ENCODE measurements at regions not wholly inside any gene's neighbourhood (a gene's known extent, or its start where the extent isn't known, plus 50 kb on each side); places are given as distances from the start of the nearest gene placed in this dataset.

DNA sequence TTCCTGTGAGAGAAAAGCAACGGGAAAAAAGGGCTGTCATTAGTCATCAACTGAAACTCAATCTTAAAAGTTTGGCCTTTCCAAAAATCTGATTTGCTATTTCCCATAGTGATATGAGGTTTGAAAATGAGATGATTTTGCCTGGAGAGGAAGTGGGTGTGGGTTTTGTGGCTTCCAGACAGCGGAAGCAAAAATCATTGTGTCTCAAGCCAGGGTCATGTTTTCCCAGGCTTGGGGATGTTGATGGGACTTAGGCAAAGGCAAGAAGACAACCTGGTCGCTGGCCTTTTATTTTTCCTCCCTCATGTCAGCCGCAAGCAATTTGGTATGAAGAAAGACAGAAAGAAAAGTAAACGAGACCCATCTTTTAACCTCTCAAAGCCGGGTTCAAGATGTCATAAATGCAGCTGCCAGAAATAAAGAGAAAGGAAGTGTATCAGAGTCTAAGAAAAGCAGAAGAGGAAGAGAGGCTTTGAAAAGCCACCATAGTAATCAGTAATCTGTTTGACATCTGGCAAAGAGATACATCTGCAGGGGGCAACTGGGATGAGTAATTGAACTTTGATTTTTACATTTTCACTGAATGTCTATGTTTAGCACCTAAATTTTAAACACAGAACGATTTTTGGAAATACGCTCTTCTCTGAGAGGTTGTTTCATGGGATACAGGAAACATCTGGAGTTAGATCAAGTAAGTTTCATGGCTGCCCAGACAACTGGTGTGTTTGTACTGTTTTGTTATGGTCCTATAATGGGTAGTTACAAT, 521.6 kb upstream of the SLIT2 start:
- no peaks in the 10 kb centered on the region for H3K36me3 Mint-ChIP-seq
- CTCF ChIA-PET (ENCODE audit: partially characterized antibody) = no interaction called here
- Histone ChIP-seq H3K27me3 (ENCODE audit: insufficient read depth, low read length) (no peaks in the 10 kb centered on the region), H3K4me1 (ENCODE audit: insufficient read depth, low read length) (no peaks in the 10 kb centered on the region), H3K4me3 (ENCODE audit: low read length in 2 of 2) (no peak overlapping the region), H3K36me3 (ENCODE audit: insufficient read depth, low read length) (no peaks in the 10 kb centered on the region), H3K9me3 (ENCODE audit: control insufficient read depth in 1 of 2, low read length in 2 of 2) (no peaks in the 10 kb centered on the region), H3K27ac (ENCODE audit: low read depth, low read length) (no peak overlapping the region)
- H3K27me3 Mint-ChIP-seq = no peaks in the 10 kb centered on the region
- no peak overlapping the region for H3K27ac Mint-ChIP-seq
- peaks cover 0 to 3% (median 0%) of the 10 kb centered on the region in 4 donors for H3K4me1 Mint-ChIP-seq
- intact Hi-C loops (cut with micrococcal nuclease) = no loop called here
- H3K4me3 Mint-ChIP-seq = no peak overlapping the region
- peaks cover 0 to 18% (median 6%) of the 10 kb centered on the region in 8 donors for H3K9me3 Mint-ChIP-seq
- DNase-seq = no peak
- POLR2A ChIA-PET (ENCODE audit: partially characterized antibody) = no interaction called here

DNA sequence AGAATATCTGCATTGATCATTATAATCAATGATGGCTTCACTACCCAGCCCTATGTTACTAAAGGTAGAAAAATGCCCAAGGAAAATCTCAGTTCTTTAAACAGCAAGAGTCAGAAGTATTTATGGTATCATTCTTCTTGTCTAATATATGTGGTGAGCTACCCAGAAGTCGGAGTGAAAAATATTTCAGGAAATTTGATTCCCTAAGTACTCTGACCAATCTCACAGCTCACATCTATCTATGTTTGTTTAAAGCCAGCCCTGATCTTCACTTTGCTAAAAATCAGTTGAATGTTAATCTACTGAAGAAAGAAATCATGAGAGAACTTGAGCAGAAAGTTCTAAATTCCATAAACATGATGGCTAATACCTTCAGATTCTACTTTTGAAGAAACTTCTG, 522.9 kb upstream of the SLIT2 start:
- Histone ChIP-seq H3K27me3 (ENCODE audit: insufficient read depth, low read length) (no peaks in the 10 kb centered on the region), H3K36me3 (ENCODE audit: insufficient read depth, low read length) (no peaks in the 10 kb centered on the region), H3K4me3 (ENCODE audit: low read length in 2 of 2) (no peak overlapping the region), H3K9me3 (ENCODE audit: control insufficient read depth in 1 of 2, low read length in 2 of 2) (no peaks in the 10 kb centered on the region), H3K27ac (ENCODE audit: low read depth, low read length) (no peak overlapping the region), H3K4me1 (ENCODE audit: insufficient read depth, low read length) (no peaks in the 10 kb centered on the region)
- DNase-seq = no peak
- peaks cover 0 to 3% (median 0%) of the 10 kb centered on the region in 4 donors for H3K4me1 Mint-ChIP-seq
- H3K27ac Mint-ChIP-seq = no peak overlapping the region
- H3K9me3 Mint-ChIP-seq = peaks cover 0 to 14% (median 6%) of the 10 kb centered on the region in 8 donors
- intact Hi-C loops (cut with micrococcal nuclease) = no loop called here
- no peaks in the 10 kb centered on the region for H3K27me3 Mint-ChIP-seq
- no peak overlapping the region for H3K4me3 Mint-ChIP-seq
- CTCF ChIA-PET (ENCODE audit: partially characterized antibody) = no interaction called here
- POLR2A ChIA-PET (ENCODE audit: partially characterized antibody) = no interaction called here
- no peaks in the 10 kb centered on the region for H3K36me3 Mint-ChIP-seq

DNA sequence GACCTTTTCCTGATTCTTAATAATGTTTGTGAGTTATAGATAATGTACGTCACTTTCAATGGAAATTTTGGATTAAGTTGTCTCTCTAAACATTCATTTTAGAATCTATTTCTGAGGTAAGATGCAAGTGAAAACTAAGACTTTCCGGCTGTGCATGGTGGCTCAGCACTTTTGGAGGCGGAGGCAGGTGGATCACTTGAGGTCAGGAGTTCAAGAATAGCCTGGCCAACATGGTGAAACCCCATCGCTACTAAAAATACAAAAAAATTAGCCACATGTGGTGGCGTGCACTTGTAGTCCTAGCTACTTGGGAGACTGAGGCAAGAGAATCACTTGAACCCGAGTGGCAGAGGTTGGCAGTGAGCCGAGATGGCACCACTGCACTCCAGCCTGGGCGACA, 524.6 kb upstream of the SLIT2 start:
- CTCF ChIA-PET (ENCODE audit: partially characterized antibody) = no interaction called here

DNA sequence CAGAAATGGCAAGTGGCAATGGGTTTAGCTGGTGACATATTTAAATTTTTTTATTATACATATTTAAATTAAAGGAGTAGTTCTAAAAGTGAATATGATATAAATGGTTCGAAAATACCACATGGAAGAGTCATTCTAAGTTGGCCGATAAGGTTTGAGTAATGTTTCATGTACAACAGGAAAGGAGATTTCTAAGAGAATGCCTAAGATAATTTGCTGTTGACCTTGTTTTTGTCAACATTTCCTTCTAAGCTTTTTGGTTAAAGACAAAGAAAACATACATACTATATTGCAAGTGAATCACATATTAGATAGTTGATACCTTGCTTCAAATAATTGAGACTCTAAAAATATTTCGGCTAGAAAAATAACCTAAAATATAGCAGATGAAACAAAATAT, 526.6 kb upstream of the SLIT2 start:
- Mint-ChIP-seq H3K4me1 (peaks cover 0 to 3% (median 0%) of the 10 kb centered on the region in 4 donors), H3K27ac (no peak overlapping the region)

More for the DNA sequence above, 524.6 kb upstream of the SLIT2 start:
- peaks cover 2 to 18% (median 6%) of the 10 kb centered on the region in 8 donors for H3K9me3 Mint-ChIP-seq
- H3K4me1 ChIP-seq (ENCODE audit: insufficient read depth, low read length) = no peaks in the 10 kb centered on the region
- intact Hi-C loops (cut with micrococcal nuclease) = no loop called here
- no peak overlapping the region for H3K4me3 Mint-ChIP-seq
- H3K27me3 Mint-ChIP-seq = no peaks in the 10 kb centered on the region
- no peaks in the 10 kb centered on the region for H3K9me3 ChIP-seq (ENCODE audit: control insufficient read depth in 1 of 2, low read length in 2 of 2)
- H3K27me3 ChIP-seq (ENCODE audit: insufficient read depth, low read length) = no peaks in the 10 kb centered on the region
- no peak for DNase-seq
- no peak overlapping the region for H3K27ac Mint-ChIP-seq
- no peak overlapping the region for H3K27ac ChIP-seq (ENCODE audit: low read depth, low read length)
- no peak overlapping the region for H3K4me3 ChIP-seq (ENCODE audit: low read length in 2 of 2)
- H3K36me3 ChIP-seq (ENCODE audit: insufficient read depth, low read length) = no peaks in the 10 kb centered on the region
- POLR2A ChIA-PET (ENCODE audit: partially characterized antibody) = no interaction called here
- H3K36me3 Mint-ChIP-seq = no peaks in the 10 kb centered on the region
- peaks cover 0 to 3% (median 0%) of the 10 kb centered on the region in 4 donors for H3K4me1 Mint-ChIP-seq

DNA sequence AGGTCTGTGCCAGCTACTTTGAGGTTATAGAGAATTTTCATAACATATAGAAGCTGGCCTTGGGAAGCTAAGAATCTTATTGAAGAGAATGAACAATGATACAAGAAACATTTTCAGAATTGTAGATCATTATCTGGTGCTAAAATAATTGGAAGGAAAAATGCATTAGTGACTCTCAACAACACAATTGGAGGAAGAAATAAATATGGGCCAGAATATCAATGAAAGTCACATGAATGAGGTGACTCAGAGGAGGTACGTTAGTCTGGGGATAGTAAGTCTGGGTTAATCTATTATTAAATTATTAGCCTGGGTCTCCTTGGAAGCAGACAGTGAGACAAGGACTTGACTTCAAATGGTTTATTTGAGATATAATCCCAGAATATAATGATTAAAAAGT, 529.3 kb upstream of the SLIT2 start:
- Histone ChIP-seq H3K27me3 (ENCODE audit: insufficient read depth, low read length) (no peaks in the 10 kb centered on the region), H3K4me1 (ENCODE audit: insufficient read depth, low read length) (no peaks in the 10 kb centered on the region), H3K36me3 (ENCODE audit: insufficient read depth, low read length) (no peaks in the 10 kb centered on the region), H3K27ac (ENCODE audit: low read depth, low read length) (no peak overlapping the region), H3K9me3 (ENCODE audit: control insufficient read depth in 1 of 2, low read length in 2 of 2) (no peaks in the 10 kb centered on the region), H3K4me3 (ENCODE audit: low read length in 2 of 2) (no peak overlapping the region)
- H3K4me3 Mint-ChIP-seq = no peak overlapping the region
- peaks cover 0 to 12% (median 6%) of the 10 kb centered on the region in 8 donors for H3K9me3 Mint-ChIP-seq
- no peak overlapping the region for H3K27ac Mint-ChIP-seq
- POLR2A ChIA-PET (ENCODE audit: partially characterized antibody) = no interaction called here
- CTCF ChIA-PET (ENCODE audit: partially characterized antibody) = no interaction called here
- H3K27me3 Mint-ChIP-seq = no peaks in the 10 kb centered on the region
- H3K36me3 Mint-ChIP-seq = no peaks in the 10 kb centered on the region
- H3K4me1 Mint-ChIP-seq = no peaks in the 10 kb centered on the region
- intact Hi-C loops (cut with micrococcal nuclease) = no loop called here
- no peak for DNase-seq

More for the DNA sequence above, 526.6 kb upstream of the SLIT2 start:
- Histone ChIP-seq H3K4me1 (ENCODE audit: insufficient read depth, low read length) (no peaks in the 10 kb centered on the region), H3K27ac (ENCODE audit: low read depth, low read length) (no peak overlapping the region), H3K4me3 (ENCODE audit: low read length in 2 of 2) (no peak overlapping the region), H3K9me3 (ENCODE audit: control insufficient read depth in 1 of 2, low read length in 2 of 2) (no peaks in the 10 kb centered on the region), H3K36me3 (ENCODE audit: insufficient read depth, low read length) (no peaks in the 10 kb centered on the region), H3K27me3 (ENCODE audit: insufficient read depth, low read length) (no peaks in the 10 kb centered on the region)
- intact Hi-C loops (cut with micrococcal nuclease) = no loop called here
- no peak for DNase-seq
- ChIA-PET CTCF (ENCODE audit: partially characterized antibody) (interaction anchor here (0.6 kb wide), 1 partner anchor 16 kb away, joined by 4 read pairs; no protein-coding TSS in a partner anchor), POLR2A (ENCODE audit: partially characterized antibody) (no interaction called here)
- peaks cover 4 to 18% (median 6%) of the 10 kb centered on the region in 8 donors for H3K9me3 Mint-ChIP-seq
- no peaks in the 10 kb centered on the region for H3K36me3 Mint-ChIP-seq
- H3K4me3 Mint-ChIP-seq = no peak overlapping the region
- no peaks in the 10 kb centered on the region for H3K27me3 Mint-ChIP-seq

DNA sequence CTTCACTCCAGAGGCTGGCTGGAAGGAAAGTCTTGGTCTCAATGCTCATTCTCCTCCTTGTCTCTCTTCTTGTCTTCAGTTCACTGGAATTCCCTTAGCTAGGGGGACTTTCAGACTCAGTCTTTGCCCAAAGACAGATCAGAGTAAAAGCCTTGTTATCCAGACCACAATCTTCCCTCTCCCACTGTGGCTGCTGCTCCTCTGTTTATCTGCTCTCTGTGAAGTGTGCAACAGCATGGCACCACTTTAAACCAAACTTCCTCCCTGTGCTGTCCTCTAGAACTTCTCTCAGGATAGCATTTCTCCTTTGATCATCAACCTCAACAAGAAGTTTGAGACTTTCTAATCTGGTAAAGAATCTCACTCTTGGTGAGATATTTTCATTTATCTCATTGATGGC, 530.1 kb upstream of the SLIT2 start:
- Mint-ChIP-seq H3K4me1 (no peaks in the 10 kb centered on the region), H3K9me3 (peaks cover 0 to 12% (median 6%) of the 10 kb centered on the region in 8 donors), H3K27me3 (no peaks in the 10 kb centered on the region), H3K27ac (no peak overlapping the region), H3K4me3 (no peak overlapping the region), H3K36me3 (no peaks in the 10 kb centered on the region)
- H3K36me3 ChIP-seq (ENCODE audit: insufficient read depth, low read length) = no peaks in the 10 kb centered on the region
- H3K9me3 ChIP-seq (ENCODE audit: control insufficient read depth in 1 of 2, low read length in 2 of 2) = no peaks in the 10 kb centered on the region
- ChIA-PET POLR2A (ENCODE audit: partially characterized antibody) (no interaction called here), CTCF (ENCODE audit: partially characterized antibody) (no interaction called here)
- H3K27ac ChIP-seq (ENCODE audit: low read depth, low read length) = no peak overlapping the region
- H3K27me3 ChIP-seq (ENCODE audit: insufficient read depth, low read length) = no peaks in the 10 kb centered on the region
- DNase-seq = no peak
- intact Hi-C loops (cut with micrococcal nuclease) = no loop called here
- no peaks in the 10 kb centered on the region for H3K4me1 ChIP-seq (ENCODE audit: insufficient read depth, low read length)
- H3K4me3 ChIP-seq (ENCODE audit: low read length in 2 of 2) = no peak overlapping the region

DNA sequence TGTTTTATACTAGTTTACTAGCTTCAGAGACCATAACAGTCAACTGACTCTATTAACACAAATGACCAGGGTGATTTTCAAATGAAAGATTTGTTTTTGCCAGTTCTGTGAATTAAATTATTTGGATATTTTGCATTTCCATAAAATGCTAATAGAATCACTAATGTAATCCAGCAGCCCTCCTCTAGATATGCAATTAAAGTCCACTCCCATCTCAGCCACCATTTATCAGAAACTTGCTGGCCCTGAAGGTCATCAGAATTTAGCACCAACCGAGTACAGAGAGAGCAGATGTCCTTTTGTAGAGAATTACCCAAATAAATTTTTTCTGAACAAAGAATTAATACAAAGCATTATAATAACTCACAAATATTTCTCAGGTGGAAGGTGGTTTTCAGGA, 531.1 kb upstream of the SLIT2 start:
- H3K27ac Mint-ChIP-seq = no peak overlapping the region
- H3K27me3 Mint-ChIP-seq = no peaks in the 10 kb centered on the region
- no peak overlapping the region for H3K4me3 ChIP-seq (ENCODE audit: low read length in 2 of 2)
- H3K9me3 ChIP-seq (ENCODE audit: control insufficient read depth in 1 of 2, low read length in 2 of 2) = no peaks in the 10 kb centered on the region
- no peaks in the 10 kb centered on the region for H3K36me3 Mint-ChIP-seq
- DNase-seq = no peak
- H3K27ac ChIP-seq (ENCODE audit: low read depth, low read length) = no peak overlapping the region
- intact Hi-C loops (cut with micrococcal nuclease) = no loop called here
- H3K4me1 ChIP-seq (ENCODE audit: insufficient read depth, low read length) = no peaks in the 10 kb centered on the region
- no peaks in the 10 kb centered on the region for H3K4me1 Mint-ChIP-seq
- POLR2A ChIA-PET (ENCODE audit: partially characterized antibody) = no interaction called here
- H3K27me3 ChIP-seq (ENCODE audit: insufficient read depth, low read length) = no peaks in the 10 kb centered on the region
- CTCF ChIA-PET (ENCODE audit: partially characterized antibody) = no interaction called here
- H3K9me3 Mint-ChIP-seq = peaks cover 0 to 12% (median 6%) of the 10 kb centered on the region in 8 donors
- no peaks in the 10 kb centered on the region for H3K36me3 ChIP-seq (ENCODE audit: insufficient read depth, low read length)
- no peak overlapping the region for H3K4me3 Mint-ChIP-seq

Data from CD4-positive, alpha-beta memory T cell (primary cell).